ENCODE measurements at regions not wholly inside any gene's neighbourhood (a gene's known extent, or its start where the extent isn't known, plus 50 kb on each side); places are given as distances from the start of the nearest gene placed in this dataset.

- no peaks in the 10 kb centered on the region for H3K27me3 Mint-ChIP-seq (ENCODE audit: low read depth)
- no peak overlapping the region for H3K9ac ChIP-seq (ENCODE audit: extremely low read depth, insufficient read length, low read length)
- no peak overlapping the region for H4K8ac ChIP-seq (replicated peaks; ENCODE audit: insufficient read length, low read depth, low read length)
Observed at GRCh38 chr2:150110548-150110947, 376.9 kb downstream of the RND3 start.

More at GRCh38 chr2:150110548-150110947, 376.9 kb downstream of the RND3 start:
- no peak overlapping the region for H2BK15ac ChIP-seq (ENCODE audit: low read depth, low read length)
- TF ChIP-seq CTCF (conservative IDR thresholded peaks at IDR 0.05): no peak
- H2BK20ac ChIP-seq (ENCODE audit: low read depth, low read length, poor library complexity, severe bottlenecking): no peak overlapping the region
- no peaks in the 10 kb centered on the region for H3K79me1 ChIP-seq (ENCODE audit: insufficient read depth, low read depth, low read length, poor library complexity, severe bottlenecking)
- no peak overlapping the region for H3K4me2 ChIP-seq (ENCODE audit: insufficient read depth, insufficient read length, low read length)
- no peak overlapping the region for H3K4ac ChIP-seq (ENCODE audit: low read depth, low read length)
- H3K4me1 ChIP-seq (ENCODE audit: insufficient read depth, low read length): no peaks in the 10 kb centered on the region
- H4K91ac ChIP-seq (ENCODE audit: insufficient read length, low read depth, low read length): no peak overlapping the region
- no peak overlapping the region for H2BK5ac ChIP-seq (ENCODE audit: insufficient read length, low read length)
- H3K18ac ChIP-seq (ENCODE audit: insufficient read length, low read depth, low read length): no peak overlapping the region
- no peaks in the 10 kb centered on the region for H3K79me2 ChIP-seq (ENCODE audit: insufficient read depth, low read length)
- WGBS (ENCODE audit: extremely low coverage, insufficient read length, low lambda C conversion rate): no CpG with 5 or more reads among the region's 2 CpGs
- no peak overlapping the region for H4K5ac ChIP-seq (ENCODE audit: insufficient read length, low read depth, low read length)
- DNase-seq: no peak
- H3K23ac ChIP-seq (ENCODE audit: insufficient read length, low read depth, low read length): no peak overlapping the region
- H3K9me3 ChIP-seq (ENCODE audit: control insufficient read depth, low read depth, low read length): no peaks in the 10 kb centered on the region
- Mint-ChIP-seq H3K4me1 (no peaks in the 10 kb centered on the region), H3K36me3 (ENCODE audit: insufficient read depth in 1 of 3, low read depth in 3 of 3) (no peaks in the 10 kb centered on the region; a peak in 1 of 7 replicates), H3K9me3 (no peaks in the 10 kb centered on the region), H3K4me3 (no peak overlapping the region), H3K27ac (no peak overlapping the region)
- H3K23me2 ChIP-seq (ENCODE audit: insufficient read length, low read depth, low read length, poor library complexity, severe bottlenecking): no peaks in the 10 kb centered on the region
- no peak overlapping the region for H3T11ph ChIP-seq (ENCODE audit: low read length)
- no peaks in the 10 kb centered on the region for H3K27me3 ChIP-seq (ENCODE audit: insufficient read depth, low read length)
- no peak overlapping the region for H2BK12ac ChIP-seq (ENCODE audit: insufficient read length, low read depth, low read length)
- no peak overlapping the region for H2AFZ ChIP-seq (ENCODE audit: low read length)
- no peak overlapping the region for H3K27ac ChIP-seq (ENCODE audit: insufficient read length, low read depth, low read length)
- no peak overlapping the region for H3K56ac ChIP-seq (ENCODE audit: insufficient read length, low read depth, low read length)
- H4K20me1 ChIP-seq (ENCODE audit: control insufficient read depth, insufficient read depth, insufficient read length): no peaks in the 10 kb centered on the region
- H3K14ac ChIP-seq (ENCODE audit: insufficient read depth, low read length): no peak overlapping the region
- H2AK5ac ChIP-seq (ENCODE audit: insufficient read length, low read length): no peak overlapping the region
- H2BK120ac ChIP-seq (ENCODE audit: low read depth, low read length, poor library complexity, severe bottlenecking): no peak overlapping the region
